ENCODE measurements at regions not wholly inside any gene's neighbourhood (a gene's known extent, or its start where the extent isn't known, plus 50 kb on each side); places are given as distances from the start of the nearest gene placed in this dataset.

DNA sequence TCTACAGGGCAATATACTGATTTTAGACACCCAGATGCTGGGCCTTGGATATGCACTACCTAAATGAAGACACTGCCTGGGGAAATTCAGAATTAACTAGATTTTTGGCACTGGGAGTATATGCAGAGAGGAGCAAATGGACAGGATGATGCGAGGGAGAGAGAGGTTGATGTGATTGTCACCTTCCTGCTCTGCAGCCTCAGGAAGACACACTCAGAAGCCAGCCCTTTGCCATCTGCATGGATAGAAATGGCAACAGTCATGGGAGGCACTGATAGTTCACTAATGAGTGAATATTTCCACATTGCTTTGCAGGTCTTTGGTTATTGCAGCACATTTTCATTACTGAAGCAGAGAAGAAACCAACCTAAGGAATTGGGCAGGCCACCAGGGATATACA is 397.2 kb upstream of the NFE2L3 start:
- TF ChIP-seq POLR2A (IDR thresholded peaks at IDR 0.05; ENCODE audit: low read depth, low read length) (no peak), POLR2AphosphoS5 (IDR thresholded peaks at IDR 0.05; ENCODE audit: low read depth, low read length) (no peak), TAF1 (IDR thresholded peaks at IDR 0.05; ENCODE audit: low read depth, low read length) (no peak), POU2F2 (IDR thresholded peaks at IDR 0.05; ENCODE audit: low read depth, low read length) (no peak), SPI1 (IDR thresholded peaks at IDR 0.05; ENCODE audit: low read depth, low read length) (no peak)
